ENCODE measurements at regions not wholly inside any gene's neighbourhood (a gene's known extent, or its start where the extent isn't known, plus 50 kb on each side); places are given as distances from the start of the nearest gene placed in this dataset.
"Not testable (repeated sequence)": the region's sequence is repeated elsewhere in the genome, so short reads cannot be mapped to it uniquely, and the experiment has no call there.

DNA sequence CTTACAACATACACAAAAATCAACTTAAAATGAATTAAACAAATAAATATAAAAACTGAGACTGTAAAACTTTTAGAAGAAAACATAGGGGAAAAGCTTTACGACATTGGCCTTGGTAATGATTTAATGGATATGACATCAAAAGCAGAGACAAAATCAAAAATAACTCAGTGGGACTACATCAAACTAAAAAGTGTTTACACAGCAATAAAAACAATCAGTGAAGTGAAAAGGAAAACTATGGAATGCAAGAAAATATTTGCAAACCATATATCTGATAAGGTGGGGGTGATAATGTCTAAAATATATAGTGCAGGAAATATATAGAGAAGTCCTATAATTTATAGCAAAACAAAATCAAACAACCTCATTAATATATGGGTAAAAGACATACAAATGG, 364.4 kb upstream of the INTU start:
- Histone ChIP-seq H2AFZ (ENCODE audit: low read depth, low read length) (no peak overlapping the region), H3K36me3 (replicated peaks; ENCODE audit: low read depth, low read length) (no peaks in the 10 kb centered on the region), H3K9me3 (ENCODE audit: insufficient read depth, low read length) (no peaks in the 10 kb centered on the region), H3K4me3 (ENCODE audit: low read length) (no peak overlapping the region), H3K27ac (ENCODE audit: low read length) (no peak overlapping the region), H3K4me2 (ENCODE audit: low read length) (no peak overlapping the region), H3K4me1 (ENCODE audit: low read length) (no peaks in the 10 kb centered on the region), H3K79me2 (ENCODE audit: low read length) (no peaks in the 10 kb centered on the region), H3K27me3 (ENCODE audit: low read depth, low read length) (no peaks in the 10 kb centered on the region), H3K9ac (ENCODE audit: low read length) (no peak overlapping the region), H4K20me1 (ENCODE audit: insufficient read depth, low read length) (no peaks in the 10 kb centered on the region)
- no peak for TF ChIP-seq EZH2phosphoT487 (IDR thresholded peaks at IDR 0.05; ENCODE audit: low read depth)
- TF ChIP-seq, protein P1, sequence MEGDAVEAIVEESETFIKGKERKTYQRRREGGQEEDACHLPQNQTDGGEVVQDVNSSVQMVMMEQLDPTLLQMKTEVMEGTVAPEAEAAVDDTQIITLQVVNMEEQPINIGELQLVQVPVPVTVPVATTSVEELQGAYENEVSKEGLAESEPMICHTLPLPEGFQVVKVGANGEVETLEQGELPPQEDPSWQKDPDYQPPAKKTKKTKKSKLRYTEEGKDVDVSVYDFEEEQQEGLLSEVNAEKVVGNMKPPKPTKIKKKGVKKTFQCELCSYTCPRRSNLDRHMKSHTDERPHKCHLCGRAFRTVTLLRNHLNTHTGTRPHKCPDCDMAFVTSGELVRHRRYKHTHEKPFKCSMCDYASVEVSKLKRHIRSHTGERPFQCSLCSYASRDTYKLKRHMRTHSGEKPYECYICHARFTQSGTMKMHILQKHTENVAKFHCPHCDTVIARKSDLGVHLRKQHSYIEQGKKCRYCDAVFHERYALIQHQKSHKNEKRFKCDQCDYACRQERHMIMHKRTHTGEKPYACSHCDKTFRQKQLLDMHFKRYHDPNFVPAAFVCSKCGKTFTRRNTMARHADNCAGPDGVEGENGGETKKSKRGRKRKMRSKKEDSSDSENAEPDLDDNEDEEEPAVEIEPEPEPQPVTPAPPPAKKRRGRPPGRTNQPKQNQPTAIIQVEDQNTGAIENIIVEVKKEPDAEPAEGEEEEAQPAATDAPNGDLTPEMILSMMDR (IDR thresholded peaks at IDR 0.05; ENCODE audit: low read depth, low read length) = no peak

DNA sequence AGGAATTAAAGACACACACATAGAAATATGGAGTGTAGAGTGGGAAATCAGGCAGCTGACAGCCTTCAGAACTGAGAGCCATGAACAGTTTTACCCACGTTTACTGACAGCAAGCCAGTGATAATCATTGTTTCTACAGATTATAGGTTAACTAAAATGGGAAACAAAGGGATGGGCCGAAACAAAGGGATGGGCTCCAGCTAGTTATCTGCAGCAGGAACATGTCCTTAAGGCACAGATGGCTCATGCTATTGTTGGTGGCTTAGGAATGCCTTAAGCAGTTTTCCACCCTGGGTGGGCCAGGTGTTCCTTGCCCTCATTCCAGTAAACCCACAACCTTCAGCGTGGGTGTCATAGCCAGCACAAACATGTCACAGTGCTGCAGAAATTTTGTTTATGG, 355.7 kb upstream of the INTU start:
- H4K20me1 ChIP-seq (ENCODE audit: insufficient read depth, low read length); H2AFZ ChIP-seq (ENCODE audit: low read depth, low read length); H3K27ac ChIP-seq (ENCODE audit: low read length); H3K9ac ChIP-seq (ENCODE audit: low read length); H3K4me1 ChIP-seq (ENCODE audit: low read length); H3K79me2 ChIP-seq (ENCODE audit: low read length); H3K4me2 ChIP-seq (ENCODE audit: low read length); H3K27me3 ChIP-seq (ENCODE audit: low read depth, low read length); H3K36me3 ChIP-seq (replicated peaks; ENCODE audit: low read depth, low read length); H3K4me3 ChIP-seq (ENCODE audit: low read length); H3K9me3 ChIP-seq (ENCODE audit: insufficient read depth, low read length): not testable (repeated sequence)

DNA sequence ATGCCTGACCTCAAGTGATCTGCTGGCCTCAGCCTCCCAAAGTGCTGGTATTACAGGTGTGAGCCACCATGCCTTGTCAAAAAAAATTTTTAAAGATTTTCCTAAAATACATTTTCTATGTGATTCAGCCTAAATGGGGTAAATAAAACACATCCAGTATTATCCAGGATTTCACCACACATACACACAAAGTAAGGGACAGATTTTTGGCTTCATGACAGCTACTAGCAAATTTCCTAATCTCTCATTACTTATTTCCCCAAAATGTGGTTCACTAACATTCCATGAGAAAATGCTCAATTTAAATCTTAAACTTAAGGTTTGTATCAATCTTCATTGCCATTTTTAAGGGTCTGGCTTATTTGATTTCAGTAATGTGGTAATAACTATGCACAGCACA, 348.5 kb upstream of the INTU start:
- Histone ChIP-seq H3K9me3 (ENCODE audit: insufficient read depth, low read length) (no peaks in the 10 kb centered on the region), H3K4me3 (ENCODE audit: low read length) (no peak overlapping the region), H3K79me2 (ENCODE audit: low read length) (no peaks in the 10 kb centered on the region), H3K9ac (ENCODE audit: low read length) (no peak overlapping the region), H2AFZ (ENCODE audit: low read depth, low read length) (no peak overlapping the region), H4K20me1 (ENCODE audit: insufficient read depth, low read length) (no peaks in the 10 kb centered on the region), H3K4me1 (ENCODE audit: low read length) (no peaks in the 10 kb centered on the region), H3K27me3 (ENCODE audit: low read depth, low read length) (no peaks in the 10 kb centered on the region), H3K36me3 (replicated peaks; ENCODE audit: low read depth, low read length) (no peaks in the 10 kb centered on the region), H3K27ac (ENCODE audit: low read length) (no peak overlapping the region), H3K4me2 (ENCODE audit: low read length) (no peak overlapping the region)
- TF ChIP-seq EZH2phosphoT487 (IDR thresholded peaks at IDR 0.05; ENCODE audit: low read depth) = no peak
- TF ChIP-seq, protein P1 (IDR thresholded peaks at IDR 0.05; ENCODE audit: low read depth, low read length) = no peak

DNA sequence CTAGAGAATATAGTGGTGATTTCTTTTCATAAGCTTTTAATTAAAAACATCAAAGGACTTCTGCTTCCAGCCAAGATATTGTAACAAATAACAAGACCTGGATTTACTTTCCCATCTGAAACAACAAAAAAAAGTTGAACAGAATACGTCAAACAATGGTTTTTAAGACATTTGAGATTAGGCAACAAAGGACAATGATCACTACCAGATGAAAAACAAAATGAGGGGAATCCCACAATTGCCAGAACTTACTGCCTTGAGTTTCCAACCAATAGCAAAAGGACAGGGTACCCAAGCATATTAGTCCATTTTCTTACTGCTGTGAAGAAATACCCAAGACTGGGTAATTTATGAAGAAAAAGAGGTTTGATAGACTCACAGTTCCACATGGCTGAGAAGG, 341.4 kb upstream of the INTU start:
- Histone ChIP-seq H3K27ac (ENCODE audit: low read length) (no peak overlapping the region), H3K4me1 (ENCODE audit: low read length) (no peaks in the 10 kb centered on the region), H3K36me3 (replicated peaks; ENCODE audit: low read depth, low read length) (no peaks in the 10 kb centered on the region), H4K20me1 (ENCODE audit: insufficient read depth, low read length) (no peaks in the 10 kb centered on the region), H3K9me3 (ENCODE audit: insufficient read depth, low read length) (peaks cover 8% of the 10 kb centered on the region; the same call in 1 of the 2 replicates), H2AFZ (ENCODE audit: low read depth, low read length) (no peak overlapping the region), H3K4me2 (ENCODE audit: low read length) (no peak overlapping the region), H3K9ac (ENCODE audit: low read length) (no peak overlapping the region), H3K4me3 (ENCODE audit: low read length) (no peak overlapping the region), H3K79me2 (ENCODE audit: low read length) (no peaks in the 10 kb centered on the region), H3K27me3 (ENCODE audit: low read depth, low read length) (no peaks in the 10 kb centered on the region)
- TF ChIP-seq EZH2phosphoT487 (IDR thresholded peaks at IDR 0.05; ENCODE audit: low read depth) = no peak
- TF ChIP-seq, protein P1 (IDR thresholded peaks at IDR 0.05; ENCODE audit: low read depth, low read length) = no peak

DNA sequence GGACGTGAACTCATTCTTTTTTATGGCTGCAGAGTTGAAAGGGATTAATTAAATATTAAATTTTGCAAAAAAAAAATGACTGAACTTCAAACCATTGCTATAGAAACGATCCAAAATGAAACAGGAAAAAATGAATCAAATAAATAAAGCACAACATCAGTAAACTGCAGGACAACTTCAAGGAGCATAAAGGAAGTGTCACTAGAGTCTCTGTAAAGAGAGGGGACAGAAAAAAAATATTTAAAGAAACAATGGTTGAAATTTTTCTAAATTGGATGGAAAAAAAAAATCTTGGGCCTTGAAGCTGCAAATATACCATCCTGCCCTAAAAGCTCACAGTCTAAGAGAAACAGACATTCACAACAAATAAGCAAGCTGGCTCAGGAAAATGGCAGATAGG, 339.3 kb upstream of the INTU start:
- Histone ChIP-seq H3K27ac (ENCODE audit: low read length) (no peak overlapping the region), H3K4me1 (ENCODE audit: low read length) (no peaks in the 10 kb centered on the region), H3K36me3 (replicated peaks; ENCODE audit: low read depth, low read length) (no peaks in the 10 kb centered on the region), H4K20me1 (ENCODE audit: insufficient read depth, low read length) (no peaks in the 10 kb centered on the region), H3K79me2 (ENCODE audit: low read length) (no peaks in the 10 kb centered on the region), H3K27me3 (ENCODE audit: low read depth, low read length) (no peaks in the 10 kb centered on the region), H3K9ac (ENCODE audit: low read length) (no peak overlapping the region), H3K4me2 (ENCODE audit: low read length) (no peak overlapping the region), H2AFZ (ENCODE audit: low read depth, low read length) (no peak overlapping the region), H3K9me3 (ENCODE audit: insufficient read depth, low read length) (peaks cover 8% of the 10 kb centered on the region; the same call in 1 of the 2 replicates), H3K4me3 (ENCODE audit: low read length) (no peak overlapping the region)
- TF ChIP-seq, protein P1 (IDR thresholded peaks at IDR 0.05; ENCODE audit: low read depth, low read length) = no peak
- no peak for TF ChIP-seq EZH2phosphoT487 (IDR thresholded peaks at IDR 0.05; ENCODE audit: low read depth)
